Pancreas (tissue), 10 donors: ENCODE measurements at regions not wholly inside any gene's neighbourhood (a gene's known extent, or its start where the extent isn't known, plus 50 kb on each side); places are given as distances from the start of the nearest gene placed in this dataset.

Experiments used
- ATAC-seq, 4 donors: fragments of 200-7000 bp; cut with Tn5 transposase; one replicate each; pipeline versions ENCODE4 v1.8.0 to v1.9.1; 2020; ENCODE audit warnings: mild to moderate bottlenecking in 4 of 4, moderate library complexity in 4 of 4
- DNase-seq, 6 donors: peaks; one replicate each; pipeline ENCODE4 v3.0.0-alpha.2; 2020
- FAIRE-seq: peaks from 2 replicates; lab custom pipeline; 2012; peaks lifted over from hg19 to GRCh38; lab: Jason Lieb, UNC
- H3K27ac ChIP-seq, 4 donors: fragments of 200-600 bp; sonication (generic); 1 replicate in 3 of 4; 2 replicates in 1 of 4; pipeline versions ENCODE4 v1.5.0 to v1.8.0; 2020
- H3K27me3 ChIP-seq, 4 donors: fragments of 200-600 bp; one replicate each; pipeline ENCODE4 v1.8.0; 2021
- H3K36me3 ChIP-seq, 3 donors: fragments of 200-600 bp; sonication (generic) in 1 of 3; one replicate each; pipeline versions ENCODE4 v1.5.0 to v1.8.0; 2020 to 2021
- H3K4me1 ChIP-seq, 3 donors: fragments of 200-600 bp; one replicate each; pipeline ENCODE4 v1.8.0; 2021
- H3K4me3 ChIP-seq, 4 donors: fragments of 200-600 bp; sonication (generic) in 2 of 4; one replicate each; pipeline versions ENCODE4 v1.5.0 to v1.8.0; 2020 to 2021
- H3K9me3 ChIP-seq, 4 donors: fragments of 200-600 bp; one replicate each; pipeline ENCODE4 v1.8.0; 2021
- CTCF ChIP-seq, 4 donors: fragments of 200-600 bp; sonication (generic) in 3 of 4; IDR thresholded peaks; one replicate each; pipeline versions ENCODE4 v1.5.0 to v1.8.0; 2021; ENCODE audit warnings: antibody characterized with exemption in 4 of 4
- WGBS, 2 donors: extraction: QIAGEN DNeasy Blood & Tissue Kit; methylation state at CpG; one replicate each; pipeline ENCODE4 v1.1.7; 2013; 5-methylcytosine and 5-hydroxymethylcytosine counted together
- intact Hi-C, 3 donors: fragments of 100-400 bp; cut with DNase I; formaldehyde crosslinking; loops; one replicate each; pipeline versions ENCODE4 v1.11.1 to v1.14.2; 2022
- donor health status: healthy with polysubstance abuse.
- donor health status: DM: no; HTN: no; CAD: no; lungs with moderate emphysema.
- donor health status: DM: no; HTN: no; CAD: no.
- donor health status: control.
- donor health status: control.
- donor health status: Bipolar disorder and iron deficiency.
- donor health status: DM: yes; HTN: yes; CAD: no.
- donor health status: DM: no; HTN: no; CAD: no.
- donor health status: DM: no; HTN: no; CAD: no.
- donor health status: DM: yes; HTN: yes; CAD: no.

DNA sequence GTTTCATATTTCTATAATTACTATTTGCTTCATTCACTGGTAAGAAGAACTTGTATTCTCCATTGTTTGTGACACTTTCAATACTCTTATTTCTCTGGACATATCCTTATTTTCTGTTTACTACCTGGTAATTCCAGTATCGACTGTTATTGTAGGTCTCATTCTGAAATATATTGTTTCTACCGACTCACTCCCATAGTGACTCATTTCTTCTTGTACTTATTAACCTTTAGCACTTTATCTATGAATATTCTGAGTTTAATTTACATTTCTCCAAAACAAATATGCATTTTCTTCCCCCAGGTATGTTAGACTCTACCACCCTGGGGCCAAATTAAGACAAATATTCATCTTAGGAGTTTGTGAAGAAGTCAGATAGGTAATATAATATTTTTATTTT is 164.5 kb upstream of the BTBD3 start:
- no peak for TF ChIP-seq CTCF (IDR thresholded peaks at IDR 0.05)
- Histone ChIP-seq H3K9me3 (no peaks in the 10 kb centered on the region), H3K4me1 (peaks cover 0 to 6% (median 0%) of the 10 kb centered on the region in 3 donors), H3K36me3 (no peaks in the 10 kb centered on the region), H3K27me3 (no peaks in the 10 kb centered on the region), H3K27ac (peak overlapping the region in 1 of 4 donors; percentile 24), H3K4me3 (no peak overlapping the region)
- peak; percentile 15 to 63 (median 62) for ATAC-seq
- 33% methylated on average over 2 of the region's 2 CpGs for WGBS, 2 donors
- FAIRE-seq: no peak
- no peak for DNase-seq
- intact Hi-C loops: no loop called here

- FAIRE-seq: no peak
- H3K27me3 ChIP-seq: no peaks in the 10 kb centered on the region
- WGBS, 2 donors: 47 to 59% methylated on average over 4 of the region's 4 CpGs
- no peaks in the 10 kb centered on the region for H3K36me3 ChIP-seq
- peaks cover 0 to 6% (median 0%) of the 10 kb centered on the region in 3 donors for H3K4me1 ChIP-seq
- intact Hi-C loops: no loop called here
- no peak for DNase-seq
- no peaks in the 10 kb centered on the region for H3K9me3 ChIP-seq
- peak; percentile 71 to 91 (median 88) for ATAC-seq
- no peak for TF ChIP-seq CTCF (IDR thresholded peaks at IDR 0.05)
- no peak overlapping the region for H3K4me3 ChIP-seq
- H3K27ac ChIP-seq: peak overlapping the region in 1 of 4 donors; percentile 24
Measured at GRCh38 chr20:11754451-11754850, 163.2 kb upstream of the BTBD3 start.

DNA sequence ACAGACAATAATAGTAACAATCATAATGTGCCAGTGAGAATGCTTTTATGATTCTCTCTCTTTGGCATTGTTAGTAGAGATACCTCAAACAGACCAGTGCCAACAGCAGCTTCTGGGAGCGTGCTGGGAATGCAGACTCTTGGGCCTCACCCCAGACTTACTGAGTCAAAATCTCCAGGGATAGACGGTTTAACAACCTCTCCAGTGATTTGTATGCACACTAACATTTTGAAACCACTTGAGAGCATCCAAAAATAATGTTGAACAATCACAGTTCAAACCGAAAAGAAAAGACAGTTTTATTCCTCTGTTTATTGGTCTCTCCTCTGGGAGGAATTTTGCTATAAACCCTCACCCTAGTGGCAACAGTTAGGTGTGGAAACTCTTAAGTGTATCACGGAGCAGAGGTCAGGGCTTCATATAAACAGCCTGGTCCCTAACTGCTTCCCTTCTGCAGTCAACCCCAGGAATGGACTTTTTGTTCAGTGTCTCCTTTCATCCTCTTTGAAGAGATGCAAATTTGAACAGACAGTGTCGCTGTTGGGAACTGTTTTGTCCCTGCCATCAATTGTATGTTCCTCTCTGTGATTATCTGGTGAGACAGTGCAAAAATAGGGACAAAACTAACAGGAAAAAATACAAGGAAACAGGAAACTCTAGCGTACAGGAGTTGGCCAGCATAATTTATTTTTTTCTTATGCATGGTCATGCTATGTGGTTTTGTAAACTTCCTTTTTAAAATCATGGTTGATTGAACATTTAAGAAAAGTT is 162.4 kb upstream of the BTBD3 start:
- H3K4me1 ChIP-seq: peaks cover 0 to 6% (median 0%) of the 10 kb centered on the region in 3 donors
- TF ChIP-seq CTCF (IDR thresholded peaks at IDR 0.05): no peak
- H3K9me3 ChIP-seq: no peaks in the 10 kb centered on the region
- H3K4me3 ChIP-seq: no peak overlapping the region
- no peak overlapping the region for H3K27ac ChIP-seq
- WGBS, 2 donors: 69 to 79% methylated on average over 6 of the region's 6 CpGs
- no peaks in the 10 kb centered on the region for H3K36me3 ChIP-seq
- ATAC-seq (no peak), FAIRE-seq (no peak), DNase-seq (no peak)
- intact Hi-C loops: no loop called here
- no peaks in the 10 kb centered on the region for H3K27me3 ChIP-seq

GRCh38 chr20:11761497-11761896 is 156.2 kb upstream of the BTBD3 start:
- Histone ChIP-seq H3K27me3 (no peaks in the 10 kb centered on the region), H3K27ac (no peak overlapping the region), H3K36me3 (no peaks in the 10 kb centered on the region), H3K4me3 (no peak overlapping the region), H3K4me1 (no peaks in the 10 kb centered on the region), H3K9me3 (no peaks in the 10 kb centered on the region)
- TF ChIP-seq CTCF (IDR thresholded peaks at IDR 0.05): no peak
- FAIRE-seq (no peak), DNase-seq (no peak), ATAC-seq (no peak)
- intact Hi-C loops: no loop called here
- WGBS, 2 donors: 65 to 72% methylated on average over 4 of the region's 4 CpGs

DNA sequence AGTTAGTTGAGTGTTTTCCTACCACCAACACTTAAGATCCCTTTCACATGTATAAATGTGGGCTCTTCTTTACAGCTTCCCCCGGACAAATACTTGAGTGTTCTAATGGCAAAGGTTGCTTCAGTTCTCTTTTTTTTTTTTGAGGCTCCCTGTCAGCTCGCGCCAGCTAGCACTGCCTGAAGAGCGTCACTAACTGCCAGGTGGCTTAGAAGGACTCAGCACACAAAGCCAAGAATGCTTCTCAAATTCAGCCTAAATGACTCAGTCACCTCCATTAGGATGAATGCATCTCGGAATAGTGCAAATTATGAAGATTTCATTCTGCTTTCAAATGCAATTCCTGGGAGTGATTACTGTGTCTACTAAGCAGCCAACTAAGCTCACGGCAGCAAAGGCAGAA is 150.7 kb upstream of the BTBD3 start:
- DNase-seq (no peak), ATAC-seq (no peak), FAIRE-seq (no peak)
- no peak for TF ChIP-seq CTCF (IDR thresholded peaks at IDR 0.05)
- no peaks in the 10 kb centered on the region for H3K9me3 ChIP-seq
- no peak overlapping the region for H3K27ac ChIP-seq
- WGBS, 2 donors: 74 to 77% methylated on average over 6 of the region's 6 CpGs
- no peaks in the 10 kb centered on the region for H3K4me1 ChIP-seq
- H3K4me3 ChIP-seq: no peak overlapping the region
- H3K36me3 ChIP-seq: no peaks in the 10 kb centered on the region
- intact Hi-C loops: no loop called here
- H3K27me3 ChIP-seq: no peaks in the 10 kb centered on the region
